CD4-positive, alpha-beta T cell treated with Interleukin-21 for 1 hour (primary cell): ENCODE measurements at regions not wholly inside any gene's neighbourhood (a gene's known extent, or its start where the extent isn't known, plus 50 kb on each side); places are given as distances from the start of the nearest gene placed in this dataset.

ENCODE experiments used
- DNase-seq: peaks from one replicate; pipeline ENCODE4 v3.0.0-alpha.2; 2020

- no peak for DNase-seq
These were observed 421.1 kb upstream of the RGS6 start for GRCh38 chr14:71511152-71511551.

GRCh38 chr14:71514941-71515919 lies 417.0 kb upstream of the RGS6 start:
- no peak for DNase-seq

DNA sequence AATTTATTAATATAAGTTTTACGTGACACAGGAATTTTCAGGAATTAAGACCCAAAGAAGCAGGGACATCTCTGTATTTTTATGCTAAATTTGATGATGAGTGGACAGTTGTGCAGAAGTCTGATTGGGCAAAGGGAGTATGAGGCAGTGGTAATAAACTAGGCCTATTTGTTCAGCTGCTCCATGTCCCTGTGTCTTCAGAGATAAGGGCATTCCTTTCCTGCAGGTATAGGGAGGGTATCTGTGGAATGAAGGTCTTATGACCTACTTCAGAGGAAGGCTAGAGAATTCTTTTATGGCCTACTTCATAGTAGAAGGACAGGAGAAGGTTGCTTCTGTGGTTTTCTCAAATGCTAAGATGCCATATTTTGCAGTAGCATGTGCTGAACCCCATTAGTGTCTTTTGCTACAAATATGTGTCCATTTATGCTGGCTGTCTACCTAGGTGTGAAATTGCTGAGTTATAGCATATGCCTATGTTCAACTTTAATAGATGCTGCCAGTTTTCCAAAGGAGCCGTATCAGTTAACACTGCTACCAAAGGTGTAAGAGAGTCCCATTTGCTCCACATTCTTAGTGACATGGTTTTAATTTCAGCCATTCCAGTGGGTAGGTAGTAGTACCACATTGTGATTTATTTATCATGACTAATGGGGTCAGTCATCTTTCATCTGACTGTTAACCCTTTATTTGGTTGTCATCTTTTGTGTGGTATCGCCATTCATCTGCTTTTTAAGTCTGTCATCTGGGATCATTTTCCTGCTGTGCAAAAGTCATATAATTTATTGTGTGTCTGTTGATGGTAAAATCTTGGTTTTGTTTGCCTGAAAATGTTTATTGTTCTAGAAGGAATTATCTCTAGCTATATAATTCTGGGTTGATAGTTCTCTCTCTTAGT lies 410.7 kb upstream of the RGS6 start:
- DNase-seq: no peak

DNA sequence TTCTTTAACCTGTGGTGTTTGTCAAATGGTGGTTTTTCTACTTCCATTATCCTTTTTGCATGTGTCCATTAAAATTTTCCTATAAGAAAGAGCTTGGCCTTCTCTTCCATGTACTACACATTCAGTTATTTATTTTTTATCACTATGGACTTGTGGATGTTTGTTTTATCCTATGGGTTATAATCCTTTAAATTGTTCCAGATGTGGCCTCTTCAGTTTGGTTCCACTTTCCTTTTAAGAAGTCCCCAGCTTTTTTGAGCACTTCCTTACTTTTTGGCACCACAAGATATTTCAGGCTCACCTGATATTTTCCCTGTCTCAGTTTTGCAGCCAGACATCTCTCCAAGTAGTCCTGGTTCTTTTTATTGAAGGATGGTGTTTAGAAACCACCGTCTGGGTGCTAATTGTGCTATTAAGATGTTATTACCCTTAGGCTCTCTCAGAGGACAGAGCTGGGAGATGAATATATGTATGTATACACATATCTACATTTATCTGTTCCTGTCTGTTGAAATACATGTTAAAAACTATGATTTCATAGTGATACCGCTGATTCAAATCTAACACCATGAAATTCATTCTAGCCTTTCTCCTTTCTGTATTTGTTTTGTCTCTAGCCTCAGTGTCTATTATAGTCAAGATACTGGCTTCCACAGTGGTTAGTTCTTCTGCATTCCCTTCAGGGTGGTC lies 408.5 kb upstream of the RGS6 start:
- no peak for DNase-seq

GRCh38 chr14:71524320-71524982 lies 407.8 kb upstream of the RGS6 start:
- no peak for DNase-seq

DNA sequence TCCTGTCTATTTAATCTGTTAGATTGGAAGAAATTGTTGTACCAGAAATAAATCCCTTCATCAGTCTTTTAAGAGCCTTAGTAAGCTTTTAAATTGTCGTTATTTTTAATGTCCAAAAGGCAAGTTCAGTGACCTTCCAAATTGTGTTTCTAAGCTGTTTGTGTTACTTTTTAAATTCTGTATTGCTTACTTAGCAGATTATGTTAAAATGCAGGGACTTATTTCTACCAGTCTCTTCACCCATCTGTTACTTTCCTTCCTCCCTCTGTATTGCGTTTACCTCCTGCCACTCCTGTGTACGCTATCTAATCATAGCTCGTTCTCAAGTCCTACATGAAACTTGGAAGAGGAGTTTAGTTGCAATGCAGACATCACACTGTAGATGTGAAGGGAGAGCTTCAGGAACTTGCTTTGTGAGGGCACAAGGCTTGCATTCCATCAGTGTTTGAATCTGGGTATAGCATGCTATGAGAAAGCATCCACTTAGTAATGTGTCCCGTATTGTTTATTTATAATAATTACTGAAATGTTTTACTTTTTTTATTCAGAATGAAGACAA lies 406.5 kb upstream of the RGS6 start:
- no peak for DNase-seq

DNA sequence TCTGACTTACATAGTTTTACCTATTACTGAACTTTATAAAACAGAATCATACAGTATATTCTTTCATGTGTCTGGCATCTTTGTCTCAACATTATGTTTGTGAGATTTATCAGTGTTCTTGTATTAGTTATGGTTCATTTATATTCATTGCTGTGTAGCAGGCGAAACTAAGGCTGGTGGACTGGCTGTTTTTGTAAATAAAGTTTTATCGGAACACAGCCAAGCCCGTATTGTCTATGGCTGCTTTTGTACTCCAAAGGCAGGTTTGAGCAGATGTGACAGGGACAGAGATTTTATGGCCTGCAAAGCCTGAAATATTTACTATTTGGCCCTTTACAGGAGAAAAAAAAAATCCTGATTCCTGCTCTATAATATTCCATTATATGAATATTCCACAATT lies 405.8 kb upstream of the RGS6 start:
- DNase-seq: no peak

DNA sequence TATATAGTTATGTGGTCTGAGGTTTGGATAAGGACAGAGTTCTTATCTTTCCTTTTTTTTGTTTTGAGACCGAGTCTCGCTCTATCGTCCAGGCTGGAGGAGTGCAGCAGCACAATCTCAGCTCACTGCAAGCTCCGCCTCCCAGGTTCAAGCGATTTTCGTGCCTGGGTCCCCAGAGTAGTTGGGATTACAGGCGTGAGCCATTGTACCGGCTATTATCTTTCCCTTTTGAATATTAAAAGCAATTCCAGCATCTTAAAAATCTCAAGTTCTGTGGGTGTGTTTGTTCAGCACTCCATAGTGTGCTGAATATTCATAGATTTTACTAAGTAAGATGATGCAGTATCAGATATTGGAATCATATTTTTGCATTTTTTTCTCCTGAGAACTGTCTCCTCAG lies 404.4 kb upstream of the RGS6 start:
- DNase-seq: no peak

- DNase-seq: no peak
These were observed 402.4 kb upstream of the RGS6 start for GRCh38 chr14:71529848-71530247.

DNA sequence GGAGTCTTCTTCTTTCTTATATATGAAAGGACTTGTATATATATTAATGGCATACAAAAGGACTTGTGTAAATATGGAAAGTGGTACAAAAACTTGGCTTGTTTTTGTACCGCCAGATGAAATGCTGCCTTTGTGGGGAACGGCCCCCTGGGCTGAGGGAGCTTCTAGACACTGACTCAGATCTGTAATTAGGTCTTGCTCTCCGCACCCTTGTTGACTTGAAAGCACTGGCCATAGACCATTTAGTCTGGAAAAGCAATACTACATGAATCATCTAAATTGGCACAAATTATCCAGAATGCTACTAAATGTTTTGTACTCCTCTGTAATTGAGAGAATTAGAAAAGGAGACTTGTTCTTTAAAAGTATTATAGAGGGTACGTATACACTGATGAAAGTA lies 399.9 kb upstream of the RGS6 start:
- DNase-seq: no peak

DNA sequence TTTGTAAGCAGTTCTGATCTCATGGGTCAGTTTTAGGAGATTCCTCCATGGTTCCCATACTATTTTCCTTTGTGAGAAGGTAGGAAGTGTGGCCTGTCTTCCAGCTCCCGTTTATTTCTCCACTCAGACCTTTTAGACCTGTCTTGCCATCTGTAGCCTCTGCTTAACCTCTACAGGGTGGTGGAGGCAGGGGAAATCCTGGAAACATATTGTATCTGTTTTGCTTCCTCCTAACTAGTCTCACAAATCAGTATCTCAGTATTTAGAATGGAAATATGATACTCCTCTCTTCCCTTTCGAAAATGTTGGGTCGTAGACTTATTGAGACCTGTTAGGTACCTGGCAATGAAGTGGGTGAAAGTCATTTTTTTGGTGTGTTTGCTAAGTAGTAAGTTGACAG lies 399.4 kb upstream of the RGS6 start:
- no peak for DNase-seq

DNA sequence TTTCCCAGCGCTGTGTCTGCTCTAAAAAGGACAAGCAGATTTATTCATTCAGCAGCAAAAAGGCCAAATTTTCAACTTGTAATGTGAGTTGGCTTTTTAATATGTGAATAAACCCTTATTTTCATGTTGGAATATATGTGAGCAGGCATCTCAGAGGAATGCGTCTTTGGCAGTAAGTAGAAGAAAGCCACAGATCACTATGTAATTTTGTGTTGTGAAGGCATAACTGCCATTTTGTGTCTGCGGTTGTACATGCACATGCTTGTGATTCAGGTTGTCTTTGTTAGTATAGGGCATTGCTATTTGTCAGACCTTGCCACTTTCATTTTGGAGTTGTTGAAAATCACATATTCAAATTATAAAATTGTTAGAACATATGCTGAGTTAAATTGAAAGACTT lies 398.8 kb upstream of the RGS6 start:
- no peak for DNase-seq

DNA sequence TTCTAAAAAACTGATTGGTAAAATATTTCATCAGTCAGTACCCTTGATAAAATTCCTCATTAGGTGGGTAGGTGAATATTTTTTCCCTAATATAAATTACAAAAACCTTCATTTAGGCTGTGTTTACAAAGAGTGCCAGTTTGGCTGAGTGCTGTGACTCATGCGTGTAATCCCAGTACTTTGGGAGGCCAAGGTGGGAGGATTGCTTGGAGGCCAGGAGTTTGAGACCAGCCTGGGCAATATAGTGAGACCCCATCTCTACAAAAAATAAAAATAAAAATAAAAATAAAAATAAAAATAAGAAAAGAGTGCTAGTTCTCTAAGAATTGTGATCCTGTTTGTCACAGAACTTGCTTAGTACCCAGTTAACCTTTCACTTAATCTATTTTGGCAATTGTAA lies 398.4 kb upstream of the RGS6 start:
- no peak for DNase-seq

- no peak for DNase-seq
These were observed 397.7 kb upstream of the RGS6 start for GRCh38 chr14:71534506-71534905.

DNA sequence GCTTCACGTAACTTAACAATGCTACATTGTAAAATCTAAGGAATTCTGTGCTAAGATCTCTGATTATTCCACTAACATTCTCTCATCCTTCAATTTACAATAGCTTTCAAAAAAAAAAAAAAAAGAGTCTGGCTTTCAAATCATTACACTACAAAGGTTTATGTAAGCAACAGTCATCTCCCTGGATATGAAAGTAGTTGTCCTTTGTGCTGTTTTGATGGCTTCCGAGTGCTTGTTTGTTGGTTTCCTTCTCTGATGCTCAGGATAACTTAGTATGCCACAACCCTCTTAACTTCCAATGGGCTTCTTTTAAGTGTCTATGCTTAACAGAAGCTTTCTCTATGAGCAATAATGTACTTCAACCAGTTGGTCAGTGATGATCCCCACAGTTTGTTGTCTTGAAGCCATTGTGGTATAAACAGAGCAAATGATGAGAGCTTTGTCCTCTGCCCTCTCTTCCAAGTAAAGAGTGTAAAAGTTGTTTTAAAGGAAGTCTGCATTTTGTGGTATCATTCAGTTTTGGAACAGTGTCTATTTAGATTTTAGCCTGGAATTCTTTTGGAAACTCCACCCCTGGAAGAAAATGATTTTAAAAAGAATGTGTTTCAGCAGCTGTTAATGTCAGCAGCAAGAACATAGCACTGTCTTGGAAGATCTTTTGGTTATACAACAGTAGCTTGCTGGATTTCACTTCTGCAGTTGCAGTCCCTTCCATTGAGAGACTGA lies 396.1 kb upstream of the RGS6 start:
- DNase-seq: no peak

DNA sequence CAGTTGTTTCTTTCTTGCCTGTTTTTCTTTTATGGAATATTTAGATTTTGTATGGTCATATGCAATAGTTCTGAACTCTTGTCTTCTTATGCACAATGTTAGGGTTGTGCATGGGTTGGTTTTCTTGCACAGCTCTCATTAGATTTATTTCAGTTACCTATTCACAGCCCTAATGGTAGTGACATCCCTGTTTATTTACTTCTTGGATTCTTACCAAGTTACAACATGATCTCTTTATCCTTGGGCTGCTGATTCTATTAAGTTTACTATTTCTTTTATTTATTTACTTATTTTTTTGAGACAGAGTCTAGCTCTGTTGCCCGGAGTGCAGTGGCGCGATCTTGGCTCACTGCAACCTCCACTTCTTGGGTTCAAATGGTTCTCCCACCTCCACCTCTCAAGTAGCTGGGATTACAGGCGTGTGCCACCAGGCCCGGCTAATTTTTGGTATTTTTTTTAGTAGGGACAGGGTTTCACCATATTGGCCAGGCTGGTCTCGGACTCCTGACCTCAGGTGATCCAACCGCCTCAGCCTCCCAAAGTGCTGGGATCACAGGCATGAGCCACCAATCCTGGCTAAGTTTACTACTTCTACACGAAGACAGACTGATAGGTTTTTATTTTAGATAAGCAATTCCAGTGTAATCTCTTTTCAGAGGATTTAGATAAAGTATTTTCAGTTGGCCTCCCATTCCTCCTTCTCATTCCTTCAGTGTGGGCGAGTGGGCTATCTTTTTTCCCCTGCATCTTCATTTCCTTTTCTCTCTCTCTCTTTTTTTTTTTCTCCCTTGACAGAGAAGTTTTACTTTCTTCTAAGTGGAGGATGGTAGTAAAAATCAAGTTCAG lies 395.1 kb upstream of the RGS6 start:
- no peak for DNase-seq

DNA sequence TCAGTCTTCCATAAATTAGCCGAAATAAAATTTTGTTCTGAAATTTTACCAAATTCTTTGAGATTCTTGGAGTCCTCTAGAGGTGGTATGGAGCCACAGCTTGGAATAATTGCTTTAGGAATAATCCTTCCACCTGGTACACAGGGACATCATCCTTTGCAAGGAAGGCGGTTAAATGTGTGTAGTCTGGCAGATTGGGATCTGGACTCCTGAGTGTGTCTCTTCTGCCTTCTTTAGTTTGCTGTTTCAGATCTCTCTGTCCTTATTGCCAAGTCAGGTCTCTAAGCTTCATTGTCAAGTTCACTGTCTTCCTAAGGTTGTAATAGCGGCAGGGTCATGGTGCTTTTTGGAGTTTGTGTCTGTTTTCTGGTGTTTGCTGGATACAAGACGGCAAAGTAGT lies 393.9 kb upstream of the RGS6 start:
- DNase-seq: no peak

- DNase-seq: no peak
These were observed 393.1 kb upstream of the RGS6 start for GRCh38 chr14:71538938-71539649.

DNA sequence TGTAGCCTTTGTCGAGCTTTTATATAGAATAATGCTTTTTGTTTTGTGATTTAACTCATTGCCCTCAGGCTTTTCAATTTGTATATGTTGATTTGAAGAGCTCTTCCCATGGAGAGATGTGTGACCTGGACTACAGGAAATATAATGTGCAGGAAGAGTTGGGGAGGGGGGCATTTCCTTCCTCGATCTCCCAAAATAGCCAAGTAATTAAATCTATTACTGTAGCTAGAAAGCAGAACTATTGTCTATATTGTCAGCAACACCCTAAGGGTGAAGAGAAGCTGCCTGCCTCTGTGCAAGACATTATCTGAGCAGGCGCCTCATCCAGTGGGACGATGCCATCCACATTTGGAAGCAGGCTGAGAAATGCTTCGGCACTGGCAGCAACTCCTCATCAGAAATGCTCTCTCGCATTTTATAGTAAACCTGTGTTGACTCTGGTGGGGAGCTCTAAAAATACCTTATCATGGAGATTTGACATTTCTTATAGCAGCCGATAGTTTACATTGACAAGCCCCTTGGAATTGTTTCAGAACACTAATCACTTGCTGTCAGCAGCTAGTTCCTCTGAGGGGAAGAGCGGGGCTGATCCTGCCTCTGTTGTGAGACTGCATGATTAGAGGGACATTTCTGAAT lies 392.5 kb upstream of the RGS6 start:
- no peak for DNase-seq

GRCh38 chr14:71541271-71541670 lies 391.0 kb upstream of the RGS6 start:
- DNase-seq: no peak
